ENCODE measurements at regions not wholly inside any gene's neighbourhood (a gene's known extent, or its start where the extent isn't known, plus 50 kb on each side); places are given as distances from the start of the nearest gene placed in this dataset.
"Not testable (repeated sequence)": the region's sequence is repeated elsewhere in the genome, so short reads cannot be mapped to it uniquely, and the experiment has no call there.

DNA sequence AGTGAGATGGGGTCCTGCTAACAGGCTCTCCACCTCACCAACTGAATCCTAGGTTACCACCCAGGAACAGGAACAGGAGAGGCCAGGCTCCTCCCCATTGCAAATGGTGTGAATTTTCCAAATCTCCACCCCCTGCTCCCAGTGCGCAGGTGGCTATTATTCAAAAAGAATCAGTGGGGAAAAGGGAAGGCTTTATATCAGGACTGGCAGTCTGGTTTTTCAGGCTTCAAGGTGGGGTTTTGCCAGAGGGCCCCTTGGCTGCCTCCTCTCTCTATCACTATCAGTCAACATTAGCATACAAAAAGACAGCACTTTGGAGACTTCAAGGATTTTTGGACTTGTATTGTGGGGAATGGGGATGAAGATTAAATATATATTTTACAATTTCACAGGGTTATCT is 1817.6 kb upstream of the C9orf72 start:
- Mint-ChIP-seq H3K36me3 (no peaks in the 10 kb centered on the region), H3K27ac (no peak overlapping the region), H3K4me3 (no peak overlapping the region), H3K9me3 (peaks cover 0 to 7% (median 0%) of the 10 kb centered on the region in 7 donors), H3K27me3 (no peaks in the 10 kb centered on the region), H3K4me1 (no peaks in the 10 kb centered on the region)
- ATAC-seq (ENCODE audit: low read depth in 2 of 2): no peak
- DNase-seq: no peak

DNA sequence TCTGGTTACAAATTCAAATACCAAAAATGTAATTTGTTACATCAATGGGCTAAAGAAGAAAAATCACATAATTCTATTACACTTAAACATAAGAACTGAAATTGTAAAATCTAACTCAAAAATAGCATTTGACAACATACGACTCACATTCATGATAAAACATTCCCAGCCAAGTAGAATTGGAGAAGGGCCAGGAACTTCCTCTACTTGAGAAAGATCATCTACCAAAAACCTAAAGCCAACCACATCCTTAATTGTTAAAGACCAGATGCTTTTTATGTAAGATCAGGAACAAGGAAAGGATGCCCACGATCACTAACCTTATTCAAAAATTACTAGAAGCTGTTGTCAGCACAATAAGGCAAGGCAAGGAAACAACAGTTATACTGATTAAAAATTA is 1819.8 kb upstream of the C9orf72 start:
- H3K27ac Mint-ChIP-seq: no peak overlapping the region
- ATAC-seq (ENCODE audit: low read depth in 2 of 2) (no peak), DNase-seq (no peak)
- H3K36me3 Mint-ChIP-seq: no peaks in the 10 kb centered on the region
- H3K9me3 Mint-ChIP-seq: peaks cover 0 to 7% (median 4%) of the 10 kb centered on the region in 7 donors
- no peak overlapping the region for H3K4me3 Mint-ChIP-seq
- no peaks in the 10 kb centered on the region for H3K27me3 Mint-ChIP-seq
- H3K4me1 Mint-ChIP-seq: no peaks in the 10 kb centered on the region

DNA sequence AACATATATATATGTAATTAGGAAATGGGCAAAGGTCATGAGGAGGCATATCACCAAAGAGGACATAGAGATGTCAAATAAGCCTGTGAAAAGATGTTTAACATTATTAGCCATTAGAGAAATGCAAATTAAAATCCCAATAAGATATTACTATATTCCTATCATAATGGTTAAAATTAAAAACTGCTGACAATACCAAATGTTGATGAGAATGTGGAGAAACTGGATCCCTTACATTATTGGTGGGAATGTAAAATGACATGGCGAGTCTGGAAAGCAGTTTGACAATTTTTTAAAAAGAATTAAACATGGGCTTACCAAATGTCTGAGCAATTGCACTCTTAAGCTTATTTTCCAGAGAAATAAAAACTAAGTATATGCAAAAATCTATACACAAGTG is 1821.6 kb upstream of the C9orf72 start:
- no peaks in the 10 kb centered on the region for H3K36me3 Mint-ChIP-seq
- no peak for ATAC-seq (ENCODE audit: low read depth in 2 of 2)
- H3K4me1 Mint-ChIP-seq: no peaks in the 10 kb centered on the region
- H3K4me3 Mint-ChIP-seq: no peak overlapping the region
- no peaks in the 10 kb centered on the region for H3K27me3 Mint-ChIP-seq
- H3K9me3 Mint-ChIP-seq: peaks cover 0 to 5% (median 3%) of the 10 kb centered on the region in 7 donors
- no peak overlapping the region for H3K27ac Mint-ChIP-seq
- no peak for DNase-seq

DNA sequence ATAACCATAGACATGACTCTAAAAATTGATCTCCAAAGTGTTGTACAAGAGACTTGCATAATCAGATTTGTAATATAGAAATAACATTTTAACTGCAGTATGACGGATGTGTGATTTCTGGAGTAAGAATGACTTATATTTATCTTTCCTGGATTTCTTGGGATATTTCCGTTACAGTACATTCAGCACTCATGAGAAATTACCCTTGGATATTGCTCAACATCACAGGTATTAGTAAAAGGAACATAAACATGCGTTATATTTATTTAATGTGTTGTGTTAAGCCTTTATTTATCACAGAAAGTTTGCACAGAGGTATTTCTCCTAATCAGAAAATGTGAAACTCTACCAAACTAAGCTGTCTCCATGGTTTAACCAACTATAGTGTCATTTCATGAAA is 1823.9 kb upstream of the C9orf72 start:
- Mint-ChIP-seq H3K27ac (no peak overlapping the region), H3K4me3 (no peak overlapping the region), H3K36me3 (no peaks in the 10 kb centered on the region), H3K4me1 (no peaks in the 10 kb centered on the region), H3K27me3 (no peaks in the 10 kb centered on the region), H3K9me3 (peaks cover 0 to 4% (median 1%) of the 10 kb centered on the region in 7 donors)
- DNase-seq (no peak), ATAC-seq (ENCODE audit: low read depth in 2 of 2) (no peak)

DNA sequence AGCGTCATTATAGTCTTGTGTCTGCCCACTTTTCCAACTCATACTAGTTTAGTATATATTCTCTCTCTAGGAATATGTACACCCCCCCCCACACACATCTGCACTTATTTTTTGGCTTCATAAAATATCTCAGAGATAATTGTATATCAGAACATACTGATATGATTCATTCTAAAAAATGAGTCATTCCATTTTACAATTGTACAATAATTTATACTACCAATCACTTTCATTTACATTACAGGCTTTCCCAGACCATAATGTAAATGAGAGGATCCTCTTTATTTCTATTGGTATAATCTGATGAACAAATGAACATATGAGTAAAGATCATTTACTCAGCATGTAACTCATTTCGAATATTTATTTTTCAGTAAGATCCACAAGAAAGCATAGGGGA is 1842.9 kb upstream of the C9orf72 start:
- no peak for ATAC-seq (ENCODE audit: low read depth in 2 of 2)
- no peak overlapping the region for H3K27ac Mint-ChIP-seq
- H3K4me1 Mint-ChIP-seq: no peaks in the 10 kb centered on the region

DNA sequence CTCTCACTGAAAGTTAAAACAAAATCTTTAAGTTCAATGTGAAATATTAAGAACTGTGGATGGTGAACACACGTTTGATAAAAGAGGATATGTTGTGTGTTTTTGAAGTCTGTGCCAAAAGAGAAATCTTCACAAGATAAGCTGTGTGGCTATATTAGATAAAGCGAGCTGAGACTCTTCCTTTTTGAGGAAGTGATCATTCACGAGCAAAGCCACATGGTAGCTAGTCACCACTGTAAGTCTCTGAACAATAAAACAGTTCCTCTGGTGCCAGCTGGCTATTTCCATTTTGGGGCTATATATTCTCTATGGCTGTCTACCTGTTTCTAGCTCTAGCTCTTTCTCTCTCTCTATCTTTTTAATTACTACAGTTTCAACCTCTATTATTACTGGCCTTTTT is 1849.2 kb upstream of the C9orf72 start:
- peaks cover 0 to 7% (median 5%) of the 10 kb centered on the region in 7 donors for H3K9me3 Mint-ChIP-seq
- H3K4me3 Mint-ChIP-seq: no peak overlapping the region
- no peaks in the 10 kb centered on the region for H3K27me3 Mint-ChIP-seq
- H3K27ac Mint-ChIP-seq: no peak overlapping the region
- H3K36me3 Mint-ChIP-seq: no peaks in the 10 kb centered on the region
- ATAC-seq (ENCODE audit: low read depth in 2 of 2): no peak
- DNase-seq: no peak
- H3K4me1 Mint-ChIP-seq: no peaks in the 10 kb centered on the region

More for the DNA sequence above, 1842.9 kb upstream of the C9orf72 start:
- no peaks in the 10 kb centered on the region for H3K36me3 Mint-ChIP-seq
- H3K4me3 Mint-ChIP-seq: no peak overlapping the region
- H3K27me3 Mint-ChIP-seq: no peaks in the 10 kb centered on the region
- H3K9me3 Mint-ChIP-seq: peaks cover 0 to 9% (median 3%) of the 10 kb centered on the region in 7 donors
- DNase-seq: no peak

DNA sequence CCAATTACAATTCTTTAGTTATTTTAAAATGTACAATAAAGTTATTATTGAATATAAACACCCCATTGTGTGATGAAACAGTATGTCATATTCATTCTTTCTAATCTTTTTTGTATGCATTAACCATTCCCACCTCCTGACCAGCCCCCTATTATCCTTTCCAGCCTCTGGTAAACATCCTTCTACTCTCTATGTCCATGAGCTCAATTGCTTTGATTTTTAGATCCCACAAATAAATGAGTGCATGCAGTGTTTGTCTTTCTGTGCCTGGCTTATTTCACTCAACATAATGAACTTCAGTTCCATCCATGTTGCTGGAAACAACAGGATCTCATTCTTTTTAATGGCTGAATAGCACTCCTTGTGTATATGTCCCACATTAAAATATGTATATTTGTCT is 1858.9 kb upstream of the C9orf72 start:
- ATAC-seq (ENCODE audit: low read depth in 2 of 2) (no peak), DNase-seq (no peak)
- Mint-ChIP-seq H3K4me3 (no peak overlapping the region), H3K4me1 (no peaks in the 10 kb centered on the region), H3K9me3 (peaks cover 2 to 21% (median 11%) of the 10 kb centered on the region in 7 donors), H3K27ac (no peak overlapping the region), H3K27me3 (no peaks in the 10 kb centered on the region), H3K36me3 (no peaks in the 10 kb centered on the region)

DNA sequence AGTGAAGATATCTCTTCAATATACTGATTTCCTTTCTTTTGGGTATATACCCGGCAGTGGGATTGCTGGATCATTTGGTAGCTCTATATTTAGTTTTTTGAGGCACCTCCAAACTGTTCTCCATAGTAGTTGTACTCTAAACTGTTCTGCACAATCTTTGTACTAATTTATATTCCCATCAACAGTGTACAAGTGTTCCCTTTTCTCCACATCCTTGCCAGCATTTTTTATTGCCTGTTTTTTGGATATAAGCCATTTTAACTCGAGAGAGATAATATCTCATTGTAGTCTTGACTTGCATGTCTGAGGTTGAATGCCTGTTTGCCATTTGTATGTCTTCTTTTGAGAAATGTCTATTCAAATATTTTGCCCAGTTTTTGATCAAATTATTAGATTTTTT is 1859.4 kb upstream of the C9orf72 start:
- H3K9me3 Mint-ChIP-seq: peaks cover 0 to 19% (median 11%) of the 10 kb centered on the region in 7 donors
- not testable (repeated sequence) for H3K27me3 Mint-ChIP-seq; H3K4me1 Mint-ChIP-seq; ATAC-seq (ENCODE audit: low read depth in 2 of 2); H3K36me3 Mint-ChIP-seq; H3K4me3 Mint-ChIP-seq; H3K27ac Mint-ChIP-seq; DNase-seq

DNA sequence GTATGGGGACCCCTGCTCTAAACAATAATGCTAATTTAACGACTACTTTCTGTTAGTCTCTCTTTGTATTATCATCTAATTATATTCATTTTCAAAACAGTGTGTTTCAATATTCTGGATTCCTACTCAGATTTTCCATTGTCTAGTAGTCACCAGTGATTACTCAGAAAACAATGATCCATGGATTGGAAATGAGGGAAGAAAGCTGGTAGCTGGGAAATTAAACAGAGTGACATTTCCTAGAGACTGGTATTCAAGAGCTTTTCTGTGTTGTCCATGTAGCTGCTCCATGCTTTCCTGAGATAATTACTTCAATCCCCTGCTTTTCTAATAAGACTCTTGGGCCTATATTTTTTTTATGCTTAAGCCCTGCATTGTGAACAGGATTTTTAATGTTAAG is 1862.1 kb upstream of the C9orf72 start:
- H3K4me1 Mint-ChIP-seq: no peaks in the 10 kb centered on the region
- H3K9me3 Mint-ChIP-seq: peaks cover 0 to 18% (median 6%) of the 10 kb centered on the region in 7 donors
- H3K27ac Mint-ChIP-seq: no peak overlapping the region
- no peak overlapping the region for H3K4me3 Mint-ChIP-seq
- DNase-seq: no peak
- no peak for ATAC-seq (ENCODE audit: low read depth in 2 of 2)
- no peaks in the 10 kb centered on the region for H3K27me3 Mint-ChIP-seq
- H3K36me3 Mint-ChIP-seq: no peaks in the 10 kb centered on the region

DNA sequence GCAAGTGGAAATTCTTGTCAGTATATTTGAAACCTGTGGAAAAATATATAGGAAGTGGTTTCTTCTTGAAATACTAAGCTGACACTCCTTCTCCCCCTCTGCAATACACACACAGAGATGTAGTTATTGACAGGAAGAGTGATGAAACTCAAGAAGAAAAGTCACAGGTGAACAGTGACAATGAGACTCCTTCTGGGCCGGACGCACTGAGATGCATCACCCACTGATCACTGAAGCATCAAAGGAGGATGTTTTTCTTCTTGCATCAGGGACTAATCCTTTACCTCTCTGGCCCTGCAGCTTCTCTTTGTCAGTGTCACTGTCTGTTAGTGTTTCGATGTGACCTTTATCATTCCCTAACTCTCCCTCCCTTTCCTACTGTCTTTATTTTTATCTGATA is 1864.2 kb upstream of the C9orf72 start:
- Mint-ChIP-seq H3K4me3 (no peak overlapping the region), H3K9me3 (peaks cover 0 to 13% (median 5%) of the 10 kb centered on the region in 7 donors), H3K27me3 (no peaks in the 10 kb centered on the region), H3K27ac (no peak overlapping the region), H3K4me1 (no peaks in the 10 kb centered on the region), H3K36me3 (no peaks in the 10 kb centered on the region)
- ATAC-seq (ENCODE audit: low read depth in 2 of 2) (no peak), DNase-seq (no peak)

DNA sequence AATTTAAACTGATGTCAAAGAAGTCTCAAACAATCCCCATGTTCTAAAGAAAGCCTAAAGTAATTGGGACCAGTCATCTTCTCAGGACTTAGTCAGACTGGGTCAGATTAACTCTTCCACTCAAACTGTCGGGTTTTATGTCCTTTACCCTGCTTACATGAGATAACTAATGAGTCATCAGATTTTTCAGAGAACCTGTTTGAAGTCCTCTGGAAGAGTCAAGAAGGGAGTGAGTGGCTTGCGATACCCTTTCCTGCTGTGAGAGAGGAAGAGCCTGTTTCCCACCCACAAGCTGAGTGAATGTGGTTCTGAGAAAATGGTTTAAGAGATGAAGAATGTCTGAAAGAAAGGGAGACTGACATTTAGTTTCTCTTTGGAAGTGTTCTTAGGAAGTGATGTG is 1866.7 kb upstream of the C9orf72 start:
- Mint-ChIP-seq H3K27me3 (no peaks in the 10 kb centered on the region), H3K27ac (no peak overlapping the region), H3K36me3 (no peaks in the 10 kb centered on the region), H3K9me3 (peaks cover 0 to 13% (median 3%) of the 10 kb centered on the region in 7 donors), H3K4me3 (no peak overlapping the region), H3K4me1 (no peaks in the 10 kb centered on the region)
- no peak for DNase-seq
- no peak for ATAC-seq (ENCODE audit: low read depth in 2 of 2)

DNA sequence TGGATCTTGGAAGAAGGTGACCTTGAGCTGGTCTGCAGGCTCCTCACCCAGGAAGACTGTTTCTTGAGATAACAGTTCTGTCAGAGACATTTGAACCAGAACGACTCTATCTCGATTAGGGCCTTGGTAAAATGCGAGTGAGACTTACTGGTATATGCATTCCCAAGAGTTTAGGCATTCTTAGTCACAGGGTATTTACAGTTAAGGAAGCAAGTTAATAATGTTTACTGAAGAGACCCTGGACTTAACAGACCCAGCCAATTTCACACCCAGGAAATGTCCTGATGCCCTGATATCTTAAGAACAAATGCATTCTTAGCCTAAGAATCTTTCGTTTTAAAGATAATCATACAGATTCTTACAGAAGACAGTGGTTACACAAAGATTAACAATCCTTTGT is 1867.2 kb upstream of the C9orf72 start:
- Mint-ChIP-seq H3K4me1 (no peaks in the 10 kb centered on the region), H3K27me3 (no peaks in the 10 kb centered on the region), H3K36me3 (no peaks in the 10 kb centered on the region), H3K4me3 (no peak overlapping the region), H3K27ac (no peak overlapping the region), H3K9me3 (peaks cover 0 to 13% (median 3%) of the 10 kb centered on the region in 7 donors)
- DNase-seq (no peak), ATAC-seq (ENCODE audit: low read depth in 2 of 2) (no peak)

DNA sequence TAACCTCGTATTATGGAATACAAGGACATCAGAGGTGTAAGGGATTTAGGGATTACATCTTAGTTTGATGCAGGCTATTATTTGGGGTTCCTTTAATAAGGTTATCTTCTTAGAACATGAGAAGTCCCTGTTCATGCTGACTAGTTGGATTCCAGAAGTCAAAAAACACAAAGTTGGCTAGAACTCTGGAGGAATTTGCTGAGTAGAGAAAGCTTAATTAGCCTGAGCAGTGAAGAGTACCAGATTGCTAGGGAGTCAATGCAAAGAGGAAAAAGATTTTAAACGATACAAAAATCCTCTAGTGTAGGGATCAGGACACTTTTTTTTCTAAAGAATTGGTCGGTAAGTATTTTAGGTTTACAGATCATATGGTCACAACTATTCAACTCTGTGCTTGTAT is 1872.5 kb upstream of the C9orf72 start:
- no peak overlapping the region for H3K27ac Mint-ChIP-seq
- no peaks in the 10 kb centered on the region for H3K4me1 Mint-ChIP-seq
- peaks cover 0 to 12% (median 8%) of the 10 kb centered on the region in 7 donors for H3K9me3 Mint-ChIP-seq
- no peaks in the 10 kb centered on the region for H3K27me3 Mint-ChIP-seq
- ATAC-seq (ENCODE audit: low read depth in 2 of 2) (no peak), DNase-seq (no peak)
- no peaks in the 10 kb centered on the region for H3K36me3 Mint-ChIP-seq
- H3K4me3 Mint-ChIP-seq: no peak overlapping the region

DNA sequence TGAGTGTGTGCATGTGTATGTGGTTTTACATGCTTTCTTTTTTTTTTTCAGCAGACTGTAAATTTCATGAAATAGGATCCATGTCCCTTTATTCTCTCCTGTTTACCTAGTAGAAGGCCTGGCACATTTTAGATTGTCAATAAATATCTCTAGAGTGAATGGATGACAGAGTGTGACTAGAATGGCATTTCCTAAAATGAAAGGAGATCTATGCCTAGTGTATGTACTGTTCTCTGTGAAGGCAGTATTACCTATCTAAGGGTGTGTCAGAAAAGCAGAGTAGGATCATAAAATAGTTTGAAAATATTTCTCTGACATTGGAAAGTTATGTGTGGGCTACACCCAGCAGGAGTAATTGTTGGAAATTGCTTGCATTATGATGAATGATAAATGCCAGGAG is 1876.0 kb upstream of the C9orf72 start:
- Mint-ChIP-seq H3K4me3 (no peak overlapping the region), H3K36me3 (no peaks in the 10 kb centered on the region), H3K27ac (no peak overlapping the region), H3K9me3 (peaks cover 5 to 20% (median 10%) of the 10 kb centered on the region in 7 donors), H3K4me1 (no peaks in the 10 kb centered on the region), H3K27me3 (no peaks in the 10 kb centered on the region)
- ATAC-seq (ENCODE audit: low read depth in 2 of 2) (no peak), DNase-seq (no peak)

DNA sequence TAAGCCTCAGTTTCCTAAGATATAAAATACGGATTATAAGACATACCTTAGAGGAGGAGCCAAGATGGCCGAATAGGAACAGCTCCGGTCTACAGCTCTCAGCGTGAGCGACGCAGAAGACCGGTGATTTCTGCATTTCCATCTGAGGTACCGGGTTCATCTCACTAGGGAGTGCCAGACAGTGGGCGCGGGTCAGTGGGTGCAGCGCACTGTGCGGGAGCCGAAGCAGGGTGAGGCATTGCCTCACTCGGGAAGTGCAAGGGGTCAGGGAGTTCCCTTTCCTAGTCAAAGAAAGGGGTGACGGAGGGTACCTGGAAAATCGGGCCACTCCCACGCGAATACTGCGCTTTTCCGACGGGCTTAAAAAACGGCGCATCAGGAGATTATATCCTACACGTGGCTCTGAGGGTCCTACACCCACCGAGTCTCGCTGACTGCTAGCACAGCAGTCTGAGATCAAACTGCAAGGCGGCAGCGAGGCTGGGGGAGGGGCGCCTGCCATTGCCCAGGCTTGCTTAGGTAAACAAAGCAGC is 1877.1 kb upstream of the C9orf72 start:
- not testable (repeated sequence) for ATAC-seq (ENCODE audit: low read depth in 2 of 2); H3K36me3 Mint-ChIP-seq; H3K27me3 Mint-ChIP-seq; DNase-seq; H3K27ac Mint-ChIP-seq; H3K4me3 Mint-ChIP-seq; H3K4me1 Mint-ChIP-seq
- H3K9me3 Mint-ChIP-seq: peaks cover 5 to 20% (median 10%) of the 10 kb centered on the region in 7 donors

All from naive B cell (primary cell).